GM12892 (cell line): ENCODE measurements at regions not wholly inside any gene's neighbourhood (a gene's known extent, or its start where the extent isn't known, plus 50 kb on each side); places are given as distances from the start of the nearest gene placed in this dataset.

Experiments used
- DNase-seq: peaks from one replicate; pipeline ENCODE4 v3.0.0; 2011; ENCODE audit not compliant: insufficient read length
- FAIRE-seq: peaks from 2 replicates; lab custom pipeline; 2011; peaks lifted over from hg19 to GRCh38; lab: Jason Lieb, UNC
- POLR2A ChIP-seq: IDR thresholded peaks from 2 replicates; pipeline ENCODE4 v1.6.1; 2011; ENCODE audit warnings: low read depth, low read length, control low read depth
- POLR2AphosphoS5 ChIP-seq: IDR thresholded peaks from 2 replicates; pipeline ENCODE4 v1.6.1; 2011; ENCODE audit warnings: low read depth, low read length, control low read depth
- TAF1 ChIP-seq: IDR thresholded peaks from 2 replicates; pipeline ENCODE4 v1.6.1; 2011; ENCODE audit warnings: low read depth, mild to moderate bottlenecking, control low read depth, low read length, borderline replicate concordance

DNA sequence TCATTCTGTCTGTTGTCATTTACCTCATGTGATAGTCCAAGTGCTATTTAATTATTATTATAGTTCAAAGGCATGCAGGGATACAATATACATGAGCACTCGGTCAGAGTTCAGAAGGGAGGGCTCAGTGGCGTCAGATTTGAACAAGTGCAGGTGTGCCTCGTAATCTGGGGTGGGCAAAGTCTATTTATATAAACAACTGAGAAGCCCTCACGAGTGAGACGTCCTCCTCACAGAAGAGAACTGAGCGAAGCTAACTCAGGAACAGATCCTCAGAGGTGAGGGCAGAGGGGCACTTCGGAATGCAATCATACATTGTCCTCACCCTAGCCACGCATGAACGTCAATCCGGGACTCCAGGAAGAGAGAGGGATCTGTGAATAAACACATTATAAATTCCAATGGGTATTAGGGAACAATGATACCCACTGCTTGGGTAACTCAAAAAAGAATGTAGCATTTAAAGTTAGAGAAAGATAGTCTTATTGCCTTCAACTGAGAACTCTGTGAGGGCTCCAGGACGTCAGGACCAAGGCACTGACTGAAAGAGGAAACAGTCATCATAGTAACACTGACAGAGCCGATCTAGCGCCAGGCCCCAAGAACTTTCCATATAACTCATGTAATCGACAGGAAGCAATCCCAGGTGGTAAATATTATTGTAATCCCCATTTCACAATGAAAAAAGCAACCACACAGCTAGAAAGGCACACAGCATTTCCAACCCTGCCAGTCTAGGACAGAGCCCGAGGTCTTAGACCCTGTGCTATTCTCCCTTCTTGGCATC lies 127.1 kb upstream of the B3GALT2 start:
- DNase-seq (no peak), FAIRE-seq (peak; percentile 21)
- no peak for TF ChIP-seq POLR2A
- TF ChIP-seq POLR2AphosphoS5 = no peak
- no peak for TF ChIP-seq TAF1

- no peak for DNase-seq
- TF ChIP-seq POLR2A = no peak
- FAIRE-seq = no peak
Observed at GRCh38 chr1:193312432-193312831, 126.0 kb upstream of the B3GALT2 start.

DNA sequence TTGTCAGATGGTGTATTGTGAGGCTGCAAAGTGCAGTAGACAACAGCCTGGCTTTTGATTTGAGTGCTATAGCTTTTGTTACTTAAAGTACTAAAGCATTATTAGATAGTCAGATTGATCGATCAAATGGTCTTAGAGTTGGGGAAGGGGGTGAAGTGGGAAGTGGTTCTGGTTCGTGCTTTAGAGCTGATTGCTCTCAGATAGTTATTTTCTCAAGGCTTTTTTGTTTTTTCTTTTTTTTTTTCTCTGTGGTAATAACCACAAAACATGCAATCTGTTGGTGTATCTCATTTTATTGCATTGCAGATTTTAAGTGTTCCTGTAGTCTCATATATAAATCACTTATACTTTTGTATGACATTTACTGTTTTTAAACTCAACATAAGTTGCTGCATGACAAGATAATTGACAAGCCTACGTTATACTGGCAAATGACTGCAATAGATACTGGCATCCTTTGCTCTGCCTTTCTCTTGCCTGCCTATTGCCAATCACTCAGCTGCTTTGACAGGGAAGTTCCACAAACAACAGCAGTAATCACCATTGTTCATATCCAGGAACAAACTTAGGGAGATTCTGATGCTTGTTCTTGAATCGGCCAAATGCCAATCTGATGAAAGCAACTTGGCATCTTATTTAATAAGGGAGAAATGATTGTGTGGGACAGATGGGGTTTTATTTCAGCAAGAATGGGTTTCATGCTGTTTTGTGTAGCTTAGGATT lies 125.0 kb upstream of the B3GALT2 start:
- FAIRE-seq (no peak), DNase-seq (no peak)
- TF ChIP-seq POLR2AphosphoS5 (no peak), TAF1 (no peak), POLR2A (no peak)

DNA sequence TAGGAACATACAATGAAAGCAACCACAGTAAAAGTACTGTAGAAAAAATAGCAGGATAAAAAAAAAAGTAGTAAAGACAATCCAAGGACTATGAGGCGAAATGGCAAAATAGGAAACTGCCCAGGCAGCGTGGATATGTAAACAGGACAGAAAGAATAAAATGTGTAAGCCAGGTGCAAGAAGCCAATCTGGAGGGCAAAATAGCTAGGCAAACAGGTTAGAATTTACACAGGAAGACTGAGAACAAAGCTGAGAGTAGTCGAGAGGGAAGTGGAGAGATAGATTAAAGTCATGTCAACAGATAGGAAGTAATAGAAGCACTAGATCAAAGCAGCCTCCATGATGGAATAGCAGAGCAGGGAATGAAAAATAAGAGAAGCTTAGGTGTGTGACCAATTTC lies 124.2 kb upstream of the B3GALT2 start:
- TF ChIP-seq POLR2A = no peak
- TF ChIP-seq POLR2AphosphoS5 = no peak
- no peak for TF ChIP-seq TAF1
- FAIRE-seq (no peak), DNase-seq (no peak)

- no peak for DNase-seq
- no peak for FAIRE-seq
Observed at GRCh38 chr1:193309936-193310475, 123.6 kb upstream of the B3GALT2 start.

GRCh38 chr1:193308438-193308837 lies 122.0 kb upstream of the B3GALT2 start:
- no peak for TF ChIP-seq POLR2A
- TF ChIP-seq TAF1 = no peak
- no peak for TF ChIP-seq POLR2AphosphoS5
- no peak for DNase-seq
- FAIRE-seq = no peak

More at GRCh38 chr1:193309936-193310475, 123.6 kb upstream of the B3GALT2 start:
- TF ChIP-seq POLR2AphosphoS5 (no peak), POLR2A (no peak), TAF1 (no peak)

DNA sequence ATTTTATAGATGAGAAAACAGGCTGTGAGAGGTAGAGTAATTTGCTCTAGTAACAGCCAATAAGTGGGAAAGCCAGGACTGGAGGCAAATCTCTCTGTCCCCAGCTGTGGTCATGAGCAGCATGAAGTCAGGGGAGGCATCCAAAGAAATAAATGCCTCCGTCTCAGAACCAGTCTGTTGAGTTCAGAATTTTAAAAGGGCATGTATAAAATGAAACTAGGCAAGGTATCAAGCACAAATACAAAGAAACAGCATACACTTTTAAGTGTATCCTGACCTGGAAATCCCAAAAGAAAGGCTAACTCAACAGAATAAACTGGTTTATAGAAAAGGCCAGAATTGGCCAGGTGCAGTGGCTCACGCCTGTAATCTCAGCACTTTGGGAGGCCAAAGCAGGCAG lies 120.0 kb upstream of the B3GALT2 start:
- DNase-seq (no peak), FAIRE-seq (no peak)
- TF ChIP-seq TAF1 (no peak), POLR2A (no peak), POLR2AphosphoS5 (no peak)
